ENCODE measurements at regions not wholly inside any gene's neighbourhood (a gene's known extent, or its start where the extent isn't known, plus 50 kb on each side); places are given as distances from the start of the nearest gene placed in this dataset.
A peak's percentile ranks its signal among the peaks of the same experiment; 100 is the strongest.

DNA sequence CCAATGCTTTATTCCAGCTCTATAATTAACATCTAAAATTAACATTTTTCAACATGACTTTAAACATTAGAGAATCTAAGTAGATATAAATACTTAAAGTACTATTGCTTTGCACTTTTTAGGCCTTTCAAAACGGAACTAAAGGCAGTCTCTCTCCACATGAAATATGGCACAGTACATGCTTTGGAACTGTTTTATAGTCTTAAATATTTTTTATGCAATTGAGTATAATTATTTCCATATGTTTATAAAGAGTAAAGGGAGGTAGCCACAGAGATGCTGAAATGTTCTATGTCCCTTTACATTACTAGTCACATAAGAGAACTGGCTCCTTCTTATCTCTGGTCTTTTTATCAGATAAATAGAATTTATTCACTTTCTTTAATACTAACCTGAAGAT, 674.0 kb downstream of the PLCL1 start:
- H3K36me3 Mint-ChIP-seq (ENCODE audit: low read depth) = no peaks in the 10 kb centered on the region
- no peak overlapping the region for H3K4me3 Mint-ChIP-seq
- H3K4me1 Mint-ChIP-seq = no peaks in the 10 kb centered on the region
- H3K27me3 Mint-ChIP-seq = peaks cover 6% of the 10 kb centered on the region
- no peak for DNase-seq
- no peaks in the 10 kb centered on the region for H3K9me3 Mint-ChIP-seq
- H3K27ac Mint-ChIP-seq = no peak overlapping the region
- no peak for ATAC-seq

- no peak overlapping the region for H3K4me3 Mint-ChIP-seq
- H3K27me3 Mint-ChIP-seq = peaks cover 6% of the 10 kb centered on the region
- no peak overlapping the region for H3K27ac Mint-ChIP-seq
- no peaks in the 10 kb centered on the region for H3K9me3 Mint-ChIP-seq
- ATAC-seq (no peak), DNase-seq (no peak)
- H3K4me1 Mint-ChIP-seq = no peaks in the 10 kb centered on the region
- no peaks in the 10 kb centered on the region for H3K36me3 Mint-ChIP-seq (ENCODE audit: low read depth)
These were observed 671.6 kb downstream of the PLCL1 start for GRCh38 chr2:198476007-198476406.

GRCh38 chr2:198471291-198471690, 666.9 kb downstream of the PLCL1 start:
- H3K4me3 Mint-ChIP-seq = no peak overlapping the region
- no peak for ATAC-seq
- DNase-seq = no peak
- H3K4me1 Mint-ChIP-seq = no peaks in the 10 kb centered on the region
- no peaks in the 10 kb centered on the region for H3K9me3 Mint-ChIP-seq
- no peak overlapping the region for H3K27ac Mint-ChIP-seq
- no peaks in the 10 kb centered on the region for H3K27me3 Mint-ChIP-seq
- H3K36me3 Mint-ChIP-seq (ENCODE audit: low read depth) = no peaks in the 10 kb centered on the region

- DNase-seq (no peak), ATAC-seq (no peak)
- peaks cover under 1% of the 10 kb centered on the region for H3K9me3 Mint-ChIP-seq
- no peak overlapping the region for H3K4me3 Mint-ChIP-seq
- H3K36me3 Mint-ChIP-seq (ENCODE audit: low read depth) = no peaks in the 10 kb centered on the region
- no peaks in the 10 kb centered on the region for H3K4me1 Mint-ChIP-seq
- H3K27me3 Mint-ChIP-seq = peaks cover 6% of the 10 kb centered on the region
- no peak overlapping the region for H3K27ac Mint-ChIP-seq
These were observed 663.7 kb downstream of the PLCL1 start for GRCh38 chr2:198468136-198468535.

GRCh38 chr2:198465970-198466369, 661.6 kb downstream of the PLCL1 start:
- Mint-ChIP-seq H3K4me1 (no peaks in the 10 kb centered on the region), H3K27ac (no peak overlapping the region), H3K27me3 (peaks cover 6% of the 10 kb centered on the region), H3K4me3 (no peak overlapping the region), H3K9me3 (peaks cover 4% of the 10 kb centered on the region), H3K36me3 (ENCODE audit: low read depth) (no peaks in the 10 kb centered on the region)
- DNase-seq (no peak), ATAC-seq (no peak)

DNA sequence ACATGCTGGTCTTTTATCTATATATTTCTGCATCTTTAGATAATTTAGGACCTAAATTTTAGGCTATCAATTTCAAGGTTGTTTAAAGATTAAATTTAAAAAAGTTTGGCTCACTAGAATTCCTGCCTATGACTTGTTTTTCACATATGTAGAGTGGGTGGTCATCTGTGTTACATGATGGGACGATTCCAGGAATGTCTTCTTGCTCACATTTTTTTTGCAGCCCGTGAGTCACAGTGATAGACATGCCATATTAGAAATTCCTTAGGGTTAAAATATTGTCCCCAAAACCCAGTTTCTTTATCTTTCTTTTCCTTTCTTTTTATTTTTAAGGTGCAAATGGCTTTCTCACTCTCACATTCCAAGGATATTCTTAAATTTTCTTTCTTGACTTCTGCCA, 652.0 kb downstream of the PLCL1 start:
- peaks cover 2% of the 10 kb centered on the region for H3K27me3 Mint-ChIP-seq
- H3K9me3 Mint-ChIP-seq = no peaks in the 10 kb centered on the region
- H3K36me3 Mint-ChIP-seq (ENCODE audit: low read depth) = no peaks in the 10 kb centered on the region
- no peak overlapping the region for H3K27ac Mint-ChIP-seq
- no peak overlapping the region for H3K4me3 Mint-ChIP-seq
- ATAC-seq (no peak), DNase-seq (no peak)
- no peaks in the 10 kb centered on the region for H3K4me1 Mint-ChIP-seq

DNA sequence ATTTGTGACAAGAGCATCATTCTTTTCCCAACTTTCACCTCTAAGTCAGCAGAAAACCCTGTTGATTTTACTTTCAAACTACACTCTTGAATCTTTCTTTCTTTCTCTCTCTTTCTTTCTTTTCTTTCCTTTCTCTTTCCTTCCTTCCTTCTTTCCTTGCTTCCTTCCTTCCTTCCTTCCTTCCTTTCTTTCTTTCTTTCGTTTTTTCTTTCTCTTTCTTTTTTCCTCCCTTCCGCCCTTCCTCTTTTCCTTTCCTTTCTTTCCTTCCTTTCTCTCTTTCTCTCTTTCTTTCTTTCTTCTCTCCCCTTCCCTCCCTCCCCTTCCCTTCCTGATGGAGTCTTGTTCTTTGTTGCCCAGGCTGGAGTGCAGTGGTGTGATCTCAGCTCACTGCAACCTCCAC, 649.5 kb downstream of the PLCL1 start:
- no peak overlapping the region for H3K4me3 Mint-ChIP-seq
- H3K27ac Mint-ChIP-seq = no peak overlapping the region
- DNase-seq = no peak
- no peak for ATAC-seq
- no peaks in the 10 kb centered on the region for H3K36me3 Mint-ChIP-seq (ENCODE audit: low read depth)
- H3K9me3 Mint-ChIP-seq = no peaks in the 10 kb centered on the region
- H3K4me1 Mint-ChIP-seq = no peaks in the 10 kb centered on the region
- H3K27me3 Mint-ChIP-seq = peaks cover 2% of the 10 kb centered on the region

DNA sequence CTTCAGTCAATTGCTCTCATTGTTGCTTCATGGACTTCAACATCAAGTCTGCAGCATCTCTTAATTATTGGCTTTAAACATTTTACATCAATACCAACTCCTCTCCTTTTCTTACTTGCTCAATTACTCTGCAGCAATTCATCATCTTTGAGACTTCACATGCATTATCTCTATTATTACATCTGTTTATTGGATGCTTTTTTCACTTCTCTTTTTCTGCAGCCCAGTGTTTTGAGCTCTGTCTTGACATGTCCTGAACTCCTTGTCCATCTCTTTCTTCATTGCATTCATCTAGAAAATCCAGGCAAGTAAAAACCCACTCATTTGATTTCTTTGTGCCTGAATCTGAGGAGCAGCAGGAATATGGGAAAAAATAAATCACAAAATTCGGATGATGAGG, 647.9 kb downstream of the PLCL1 start:
- H3K36me3 Mint-ChIP-seq (ENCODE audit: low read depth) = no peaks in the 10 kb centered on the region
- ATAC-seq (no peak), DNase-seq (no peak)
- H3K27ac Mint-ChIP-seq = no peak overlapping the region
- no peaks in the 10 kb centered on the region for H3K9me3 Mint-ChIP-seq
- H3K4me1 Mint-ChIP-seq = no peaks in the 10 kb centered on the region
- H3K4me3 Mint-ChIP-seq = no peak overlapping the region
- H3K27me3 Mint-ChIP-seq = peaks cover 2% of the 10 kb centered on the region

DNA sequence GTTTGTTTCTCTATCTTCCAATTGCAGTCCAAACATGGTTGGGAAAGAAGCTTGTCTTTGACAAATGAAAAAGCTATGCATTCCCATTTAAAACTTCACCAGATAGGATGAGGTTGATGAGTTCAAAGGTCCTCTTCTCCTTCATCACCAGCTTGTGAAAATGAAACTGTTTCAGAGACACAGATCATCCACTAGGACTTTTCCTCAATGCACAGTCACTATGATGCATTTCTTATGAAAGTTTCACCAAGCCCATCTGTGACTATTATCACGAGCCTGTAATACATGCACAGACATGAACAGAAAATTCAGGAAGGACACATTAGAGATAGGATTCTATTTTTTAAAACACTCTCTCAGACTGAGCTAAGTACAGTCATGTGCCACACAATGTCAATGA, 644.4 kb downstream of the PLCL1 start:
- H3K9me3 Mint-ChIP-seq = no peaks in the 10 kb centered on the region
- no peak for DNase-seq
- no peaks in the 10 kb centered on the region for H3K4me1 Mint-ChIP-seq
- no peak for ATAC-seq
- no peak overlapping the region for H3K4me3 Mint-ChIP-seq
- no peaks in the 10 kb centered on the region for H3K36me3 Mint-ChIP-seq (ENCODE audit: low read depth)
- no peak overlapping the region for H3K27ac Mint-ChIP-seq
- peaks cover 1% of the 10 kb centered on the region for H3K27me3 Mint-ChIP-seq

- no peaks in the 10 kb centered on the region for H3K36me3 Mint-ChIP-seq (ENCODE audit: low read depth)
- no peak for DNase-seq
- peaks cover 1% of the 10 kb centered on the region for H3K27me3 Mint-ChIP-seq
- peaks cover 19% of the 10 kb centered on the region for H3K4me1 Mint-ChIP-seq
- H3K9me3 Mint-ChIP-seq = no peaks in the 10 kb centered on the region
- no peak overlapping the region for H3K27ac Mint-ChIP-seq
- H3K4me3 Mint-ChIP-seq = no peak overlapping the region
- no peak for ATAC-seq
These were observed 640.5 kb downstream of the PLCL1 start for GRCh38 chr2:198444800-198445287.

GRCh38 chr2:198441901-198442300, 637.5 kb downstream of the PLCL1 start:
- Mint-ChIP-seq H3K4me3 (no peak overlapping the region), H3K27ac (peak overlapping the region; percentile 83), H3K4me1 (peaks cover 19% of the 10 kb centered on the region), H3K27me3 (peaks cover 1% of the 10 kb centered on the region), H3K9me3 (no peaks in the 10 kb centered on the region), H3K36me3 (ENCODE audit: low read depth) (no peaks in the 10 kb centered on the region)
- ATAC-seq (peak; percentile 60), DNase-seq (no peak)

DNA sequence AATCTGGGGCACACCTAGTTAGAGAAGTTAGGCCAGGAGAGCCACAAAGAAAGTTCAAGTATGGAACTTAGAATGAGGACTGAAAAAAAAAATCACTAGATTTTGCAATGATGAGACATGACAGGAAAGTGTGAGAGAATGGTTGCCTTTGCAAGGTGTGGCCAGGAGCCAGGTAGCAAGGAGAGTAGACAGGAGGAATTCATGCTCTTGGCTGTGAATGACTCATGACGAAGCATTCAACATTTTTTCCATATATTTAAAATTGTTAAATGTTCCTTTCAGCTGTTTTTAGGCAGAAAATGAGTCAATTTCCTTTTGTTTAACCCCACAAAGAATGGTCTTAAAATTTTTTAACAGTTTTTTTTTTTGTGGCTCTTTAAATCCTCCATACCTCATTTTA, 636.9 kb downstream of the PLCL1 start:
- Mint-ChIP-seq H3K4me1 (peaks cover 19% of the 10 kb centered on the region), H3K27ac (peak overlapping the region; percentile 83), H3K27me3 (peaks cover 2% of the 10 kb centered on the region), H3K9me3 (no peaks in the 10 kb centered on the region), H3K36me3 (ENCODE audit: low read depth) (no peaks in the 10 kb centered on the region), H3K4me3 (no peak overlapping the region)
- ATAC-seq = peak; percentile 70
- no peak for DNase-seq

GRCh38 chr2:198440833-198441232, 636.4 kb downstream of the PLCL1 start:
- Mint-ChIP-seq H3K9me3 (no peaks in the 10 kb centered on the region), H3K36me3 (ENCODE audit: low read depth) (no peaks in the 10 kb centered on the region), H3K27ac (peak overlapping the region; percentile 83), H3K27me3 (peaks cover 2% of the 10 kb centered on the region), H3K4me1 (peaks cover 19% of the 10 kb centered on the region), H3K4me3 (no peak overlapping the region)
- DNase-seq = no peak
- no peak for ATAC-seq

DNA sequence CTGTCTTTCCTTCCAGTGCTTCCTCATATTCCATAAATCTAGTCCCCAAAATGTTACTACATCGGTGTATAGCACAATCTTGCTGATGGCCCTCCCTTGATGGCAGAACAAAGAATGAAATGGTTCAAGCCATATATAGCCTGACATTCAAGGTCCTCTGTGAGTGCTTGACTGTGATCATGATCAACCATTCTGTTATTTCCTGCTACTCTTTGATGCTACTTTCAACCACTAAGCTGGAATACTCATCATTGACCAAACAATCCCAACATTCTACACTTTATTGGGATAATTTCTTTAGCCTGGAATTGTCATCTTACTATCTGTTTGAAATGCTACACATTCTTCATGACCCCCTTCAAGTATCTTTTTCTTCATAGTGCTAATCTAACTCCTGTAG, 633.9 kb downstream of the PLCL1 start:
- Mint-ChIP-seq H3K36me3 (ENCODE audit: low read depth) (no peaks in the 10 kb centered on the region), H3K27me3 (peaks cover 6% of the 10 kb centered on the region), H3K9me3 (no peaks in the 10 kb centered on the region), H3K27ac (no peak overlapping the region), H3K4me3 (no peak overlapping the region), H3K4me1 (peaks cover 19% of the 10 kb centered on the region)
- ATAC-seq (no peak), DNase-seq (no peak)

DNA sequence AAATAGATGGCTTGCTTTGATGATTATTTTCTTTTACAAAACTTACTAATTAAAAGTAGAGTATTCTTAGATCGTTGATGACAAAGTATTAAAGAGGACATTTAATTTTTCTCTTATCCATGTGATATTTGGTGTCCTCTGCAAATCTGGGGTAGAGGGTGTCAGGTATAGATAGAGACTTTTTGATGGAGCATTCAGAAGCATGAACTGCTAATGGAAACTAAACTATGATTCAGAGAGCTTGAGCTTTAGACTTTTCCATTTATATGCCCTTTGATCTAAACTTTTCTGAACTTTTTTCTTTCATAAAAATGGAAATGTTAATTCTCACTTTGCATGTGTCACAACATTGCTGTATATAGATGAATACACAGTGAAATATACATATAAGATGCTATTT, 619.7 kb downstream of the PLCL1 start:
- peak; percentile 71 for ATAC-seq

GRCh38 chr2:198417836-198418235, 613.4 kb downstream of the PLCL1 start:
- Mint-ChIP-seq H3K36me3 (ENCODE audit: low read depth) (no peaks in the 10 kb centered on the region), H3K4me1 (no peaks in the 10 kb centered on the region), H3K4me3 (no peak overlapping the region)

More for the DNA sequence above, 619.7 kb downstream of the PLCL1 start:
- Mint-ChIP-seq H3K36me3 (ENCODE audit: low read depth) (no peaks in the 10 kb centered on the region), H3K27ac (peak overlapping the region; percentile 72), H3K9me3 (no peaks in the 10 kb centered on the region), H3K27me3 (peaks cover 11% of the 10 kb centered on the region), H3K4me3 (no peak overlapping the region), H3K4me1 (peaks cover 8% of the 10 kb centered on the region)
- no peak for DNase-seq

More at GRCh38 chr2:198417836-198418235, 613.4 kb downstream of the PLCL1 start:
- DNase-seq = no peak
- Mint-ChIP-seq H3K27me3 (peaks cover 6% of the 10 kb centered on the region), H3K9me3 (no peaks in the 10 kb centered on the region), H3K27ac (no peak overlapping the region)
- no peak for ATAC-seq
